HAP-1 (cell line): ENCODE measurements at regions not wholly inside any gene's neighbourhood (a gene's known extent, or its start where the extent isn't known, plus 50 kb on each side); places are given as distances from the start of the nearest gene placed in this dataset.

Source experiments
- DNase-seq, 2 experiments: peaks; one replicate each; pipeline ENCODE4 v3.0.0-alpha.2; 2016 to 2020; ENCODE audit warnings: low spot score in 2 of 2
- H3K27me3 ChIP-seq: fragments of 250-450 bp; sonication (Bioruptor Pico); 2 replicates; pipeline ENCODE4 v1.5.1; 2020; ENCODE audit warnings: low read depth, mild to moderate bottlenecking, moderate library complexity
- H3K36me3 ChIP-seq: fragments of 250-450 bp; sonication (Bioruptor Pico); replicated peaks from 2 replicates; pipeline ENCODE4 v1.5.1; 2020; ENCODE audit warnings: mild to moderate bottlenecking
- H3K4me1 ChIP-seq: fragments of 250-450 bp; sonication (Bioruptor Pico); 2 replicates; pipeline ENCODE4 v1.5.1; 2020; ENCODE audit warnings: mild to moderate bottlenecking
- H3K4me3 ChIP-seq: fragments of 250-450 bp; sonication (Bioruptor Pico); 2 replicates; pipeline ENCODE4 v1.5.1; 2020; ENCODE audit warnings: mild to moderate bottlenecking, moderate library complexity
- H3K9me3 ChIP-seq: fragments of 250-450 bp; sonication (Bioruptor Pico); 2 replicates; pipeline ENCODE4 v1.5.1; 2020; ENCODE audit warnings: mild to moderate bottlenecking, moderate library complexity
- in situ Hi-C: fragments of 300-500 bp; cut with MboI; formaldehyde crosslinking; loops from 3 replicates; pipeline ENCODE4 v1.14.3; 2020; ENCODE audit warnings: low sequenced_read_pairs, inconsistent platforms, mixed read lengths

GRCh38 chr4:28918871-28919270 is 1801.3 kb upstream of the PCDH7 start:
- Histone ChIP-seq H3K4me1 (peaks cover 18% of the 10 kb centered on the region), H3K9me3 (no peaks in the 10 kb centered on the region), H3K27me3 (no peaks in the 10 kb centered on the region), H3K36me3 (no peaks in the 10 kb centered on the region), H3K4me3 (no peak overlapping the region)
- in situ Hi-C loops = no loop called here
- peak; percentile 66 to 89 for DNase-seq

- in situ Hi-C loops = no loop called here
- no peaks in the 10 kb centered on the region for H3K27me3 ChIP-seq
- DNase-seq = no peak
Measured at GRCh38 chr4:28921886-28922285, 1798.3 kb upstream of the PCDH7 start.

GRCh38 chr4:28926156-28926555 is 1794.0 kb upstream of the PCDH7 start:
- in situ Hi-C loops = no loop called here
- no peaks in the 10 kb centered on the region for H3K27me3 ChIP-seq
- H3K36me3 ChIP-seq = no peaks in the 10 kb centered on the region
- peak; percentile 25 to 95 for DNase-seq
- H3K4me1 ChIP-seq = peaks cover 30% of the 10 kb centered on the region
- H3K4me3 ChIP-seq = no peak overlapping the region
- H3K9me3 ChIP-seq = no peaks in the 10 kb centered on the region

More at GRCh38 chr4:28921886-28922285, 1798.3 kb upstream of the PCDH7 start:
- Histone ChIP-seq H3K4me3 (no peak overlapping the region), H3K36me3 (no peaks in the 10 kb centered on the region), H3K4me1 (peaks cover 34% of the 10 kb centered on the region), H3K9me3 (no peaks in the 10 kb centered on the region)

- H3K36me3 ChIP-seq = no peaks in the 10 kb centered on the region
- no peaks in the 10 kb centered on the region for H3K9me3 ChIP-seq
- no peak overlapping the region for H3K4me3 ChIP-seq
- H3K4me1 ChIP-seq = no peaks in the 10 kb centered on the region
- no peaks in the 10 kb centered on the region for H3K27me3 ChIP-seq
- no peak for DNase-seq
- in situ Hi-C loops = no loop called here
Measured at GRCh38 chr4:28942631-28943030, 1777.5 kb upstream of the PCDH7 start.

- H3K9me3 ChIP-seq = no peaks in the 10 kb centered on the region
- no peaks in the 10 kb centered on the region for H3K4me1 ChIP-seq
- H3K4me3 ChIP-seq = no peak overlapping the region
- no peak for DNase-seq
- in situ Hi-C loops = no loop called here
- H3K36me3 ChIP-seq = no peaks in the 10 kb centered on the region
- no peaks in the 10 kb centered on the region for H3K27me3 ChIP-seq
Measured at GRCh38 chr4:28947374-28947773, 1772.8 kb upstream of the PCDH7 start.

GRCh38 chr4:28948501-28948900 is 1771.7 kb upstream of the PCDH7 start:
- Histone ChIP-seq H3K4me3 (no peak overlapping the region), H3K36me3 (no peaks in the 10 kb centered on the region), H3K27me3 (no peaks in the 10 kb centered on the region), H3K4me1 (no peaks in the 10 kb centered on the region), H3K9me3 (no peaks in the 10 kb centered on the region)
- no peak for DNase-seq
- in situ Hi-C loops = no loop called here

GRCh38 chr4:28966982-28967381 is 1753.2 kb upstream of the PCDH7 start:
- DNase-seq = no peak

GRCh38 chr4:28973587-28974350 is 1746.4 kb upstream of the PCDH7 start:
- Histone ChIP-seq H3K4me1 (peaks cover 4% of the 10 kb centered on the region; the same call in 1 of the 2 replicates), H3K9me3 (no peaks in the 10 kb centered on the region), H3K27me3 (no peaks in the 10 kb centered on the region), H3K36me3 (no peaks in the 10 kb centered on the region), H3K4me3 (no peak overlapping the region)
- DNase-seq = no peak
- in situ Hi-C loops = no loop called here

More at GRCh38 chr4:28966982-28967381, 1753.2 kb upstream of the PCDH7 start:
- H3K36me3 ChIP-seq = no peaks in the 10 kb centered on the region
- H3K4me3 ChIP-seq = no peak overlapping the region
- no peaks in the 10 kb centered on the region for H3K9me3 ChIP-seq
- H3K4me1 ChIP-seq = no peaks in the 10 kb centered on the region
- in situ Hi-C loops = no loop called here
- H3K27me3 ChIP-seq = no peaks in the 10 kb centered on the region

GRCh38 chr4:28976369-28976768 is 1743.8 kb upstream of the PCDH7 start:
- Histone ChIP-seq H3K36me3 (no peaks in the 10 kb centered on the region), H3K9me3 (no peaks in the 10 kb centered on the region), H3K4me1 (peaks cover 4% of the 10 kb centered on the region; the same call in 1 of the 2 replicates), H3K27me3 (no peaks in the 10 kb centered on the region), H3K4me3 (no peak overlapping the region)
- in situ Hi-C loops = no loop called here
- DNase-seq = no peak

GRCh38 chr4:29002151-29002550 is 1718.0 kb upstream of the PCDH7 start:
- DNase-seq = peak; percentile 21 to 60
- in situ Hi-C loops = no loop called here
- Histone ChIP-seq H3K4me1 (peaks cover 9% of the 10 kb centered on the region), H3K9me3 (no peaks in the 10 kb centered on the region), H3K4me3 (no peak overlapping the region), H3K27me3 (no peaks in the 10 kb centered on the region), H3K36me3 (no peaks in the 10 kb centered on the region)

- in situ Hi-C loops = no loop called here
- Histone ChIP-seq H3K27me3 (no peaks in the 10 kb centered on the region), H3K4me3 (no peak overlapping the region), H3K36me3 (no peaks in the 10 kb centered on the region), H3K4me1 (peaks cover 9% of the 10 kb centered on the region), H3K9me3 (no peaks in the 10 kb centered on the region)
- no peak for DNase-seq
Measured at GRCh38 chr4:29005838-29006237, 1714.3 kb upstream of the PCDH7 start.

- Histone ChIP-seq H3K27me3 (no peaks in the 10 kb centered on the region), H3K36me3 (no peaks in the 10 kb centered on the region), H3K9me3 (no peaks in the 10 kb centered on the region), H3K4me1 (no peaks in the 10 kb centered on the region), H3K4me3 (no peak overlapping the region)
- in situ Hi-C loops = no loop called here
- no peak for DNase-seq
Measured at GRCh38 chr4:29009908-29010307, 1710.3 kb upstream of the PCDH7 start.

GRCh38 chr4:29013341-29013740 is 1706.8 kb upstream of the PCDH7 start:
- in situ Hi-C loops = no loop called here
- Histone ChIP-seq H3K36me3 (no peaks in the 10 kb centered on the region), H3K27me3 (no peaks in the 10 kb centered on the region), H3K9me3 (no peaks in the 10 kb centered on the region), H3K4me3 (no peak overlapping the region), H3K4me1 (no peaks in the 10 kb centered on the region)
- no peak for DNase-seq

- no peaks in the 10 kb centered on the region for H3K27me3 ChIP-seq
- H3K9me3 ChIP-seq = no peaks in the 10 kb centered on the region
- H3K36me3 ChIP-seq = no peaks in the 10 kb centered on the region
- H3K4me1 ChIP-seq = no peaks in the 10 kb centered on the region
- no peak overlapping the region for H3K4me3 ChIP-seq
- in situ Hi-C loops = no loop called here
- no peak for DNase-seq
Measured at GRCh38 chr4:29014555-29014954, 1705.6 kb upstream of the PCDH7 start.

- H3K4me1 ChIP-seq = no peaks in the 10 kb centered on the region
- no peaks in the 10 kb centered on the region for H3K27me3 ChIP-seq
- no peaks in the 10 kb centered on the region for H3K36me3 ChIP-seq
- no peak for DNase-seq
- in situ Hi-C loops = no loop called here
- no peaks in the 10 kb centered on the region for H3K9me3 ChIP-seq
- H3K4me3 ChIP-seq = no peak overlapping the region
Measured at GRCh38 chr4:29033703-29034102, 1686.5 kb upstream of the PCDH7 start.
